ENCODE measurements at regions not wholly inside any gene's neighbourhood (a gene's known extent, or its start where the extent isn't known, plus 50 kb on each side); places are given as distances from the start of the nearest gene placed in this dataset.

GRCh38 chr14:104390941-104391901 lies 188.3 kb upstream of the C14orf180 start:
- DNase-seq = peak; percentile 52
- Mint-ChIP-seq H3K9me3 (ENCODE audit: unreplicated experiment) (peaks cover 8% of the 10 kb centered on the region), H3K4me1 (ENCODE audit: low read depth, unreplicated experiment) (peaks cover 21% of the 10 kb centered on the region), H3K4me3 (ENCODE audit: unreplicated experiment) (peak overlapping the region; percentile 59), H3K27ac (ENCODE audit: unreplicated experiment) (no peak overlapping the region), H3K36me3 (ENCODE audit: unreplicated experiment) (no peaks in the 10 kb centered on the region), H3K27me3 (ENCODE audit: unreplicated experiment) (peaks cover 21% of the 10 kb centered on the region)
- no peak for TF ChIP-seq CTCF (IDR thresholded peaks at IDR 0.05; ENCODE audit: partially characterized antibody, unreplicated experiment)

- H3K27ac Mint-ChIP-seq (ENCODE audit: unreplicated experiment) = no peak overlapping the region
- H3K36me3 Mint-ChIP-seq (ENCODE audit: unreplicated experiment) = no peaks in the 10 kb centered on the region
- no peak for TF ChIP-seq CTCF (IDR thresholded peaks at IDR 0.05; ENCODE audit: partially characterized antibody, unreplicated experiment)
- H3K4me1 Mint-ChIP-seq (ENCODE audit: low read depth, unreplicated experiment) = peaks cover 21% of the 10 kb centered on the region
- peaks cover 17% of the 10 kb centered on the region for H3K27me3 Mint-ChIP-seq (ENCODE audit: unreplicated experiment)
- H3K9me3 Mint-ChIP-seq (ENCODE audit: unreplicated experiment) = peaks cover 8% of the 10 kb centered on the region
- no peak overlapping the region for H3K4me3 Mint-ChIP-seq (ENCODE audit: unreplicated experiment)
- DNase-seq = no peak
These were observed 187.6 kb upstream of the C14orf180 start for GRCh38 chr14:104392001-104392395.

GRCh38 chr14:104392396-104393198 lies 187.0 kb upstream of the C14orf180 start:
- H3K27me3 Mint-ChIP-seq (ENCODE audit: unreplicated experiment) = peaks cover 17% of the 10 kb centered on the region
- peaks cover 1% of the 10 kb centered on the region for H3K36me3 Mint-ChIP-seq (ENCODE audit: unreplicated experiment)
- H3K27ac Mint-ChIP-seq (ENCODE audit: unreplicated experiment) = no peak overlapping the region
- TF ChIP-seq CTCF (IDR thresholded peaks at IDR 0.05; ENCODE audit: partially characterized antibody, unreplicated experiment) = no peak
- peaks cover 21% of the 10 kb centered on the region for H3K4me1 Mint-ChIP-seq (ENCODE audit: low read depth, unreplicated experiment)
- peaks cover 8% of the 10 kb centered on the region for H3K9me3 Mint-ChIP-seq (ENCODE audit: unreplicated experiment)
- DNase-seq = no peak
- no peak overlapping the region for H3K4me3 Mint-ChIP-seq (ENCODE audit: unreplicated experiment)

- peaks cover 21% of the 10 kb centered on the region for H3K4me1 Mint-ChIP-seq (ENCODE audit: low read depth, unreplicated experiment)
- H3K36me3 Mint-ChIP-seq (ENCODE audit: unreplicated experiment) = peaks cover 5% of the 10 kb centered on the region
- no peak for TF ChIP-seq CTCF (IDR thresholded peaks at IDR 0.05; ENCODE audit: partially characterized antibody, unreplicated experiment)
- H3K27me3 Mint-ChIP-seq (ENCODE audit: unreplicated experiment) = peaks cover 17% of the 10 kb centered on the region
- no peak overlapping the region for H3K4me3 Mint-ChIP-seq (ENCODE audit: unreplicated experiment)
- no peak overlapping the region for H3K27ac Mint-ChIP-seq (ENCODE audit: unreplicated experiment)
- H3K9me3 Mint-ChIP-seq (ENCODE audit: unreplicated experiment) = peaks cover 8% of the 10 kb centered on the region
- no peak for DNase-seq
These were observed 186.2 kb upstream of the C14orf180 start for GRCh38 chr14:104393199-104393897.

Data from glutamatergic neuron (in vitro differentiated cells).